COLO668 (cell line): ENCODE measurements at regions not wholly inside any gene's neighbourhood (a gene's known extent, or its start where the extent isn't known, plus 50 kb on each side); places are given as distances from the start of the nearest gene placed in this dataset.

Experiments
- DNase-seq: peaks from one replicate; lab custom pipeline; 2025; ENCODE audit not compliant: unreplicated experiment; lab: John Stamatoyannopoulos, UW

DNA sequence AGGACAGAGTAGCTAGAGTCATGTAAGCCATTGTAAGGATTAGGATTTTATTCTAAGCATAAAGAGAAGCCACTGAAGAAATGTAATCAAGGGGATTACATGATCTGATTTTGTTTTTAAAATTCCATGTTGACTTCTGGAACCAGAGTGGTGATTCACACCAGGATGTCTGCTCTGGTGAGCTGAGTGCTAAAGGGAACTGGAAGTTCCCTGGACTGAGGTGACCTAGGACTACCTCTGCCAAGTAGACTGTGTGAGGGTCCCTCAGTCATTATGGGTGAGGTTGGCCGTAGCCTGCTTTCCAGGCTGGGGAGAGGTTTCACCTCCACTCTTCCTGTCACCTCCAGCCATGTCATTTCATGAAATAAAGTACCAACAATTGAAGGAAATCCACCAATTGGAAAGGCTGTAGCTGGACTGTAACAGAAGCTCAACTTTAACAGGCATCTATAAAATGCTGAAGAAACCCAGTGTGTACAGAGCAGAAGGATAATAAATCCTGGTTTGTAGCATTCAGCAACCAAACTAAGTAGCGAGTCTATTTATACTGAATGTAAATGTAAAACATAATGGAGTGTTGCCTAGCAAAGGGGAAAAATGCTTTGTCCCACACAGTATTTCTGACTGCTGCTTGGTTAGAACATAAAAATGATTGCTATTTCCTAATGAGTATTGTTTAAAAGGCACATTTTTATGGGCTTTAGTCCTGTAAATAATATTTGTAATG is 507.4 kb upstream of the PKDCC start:
- no peak for DNase-seq

DNA sequence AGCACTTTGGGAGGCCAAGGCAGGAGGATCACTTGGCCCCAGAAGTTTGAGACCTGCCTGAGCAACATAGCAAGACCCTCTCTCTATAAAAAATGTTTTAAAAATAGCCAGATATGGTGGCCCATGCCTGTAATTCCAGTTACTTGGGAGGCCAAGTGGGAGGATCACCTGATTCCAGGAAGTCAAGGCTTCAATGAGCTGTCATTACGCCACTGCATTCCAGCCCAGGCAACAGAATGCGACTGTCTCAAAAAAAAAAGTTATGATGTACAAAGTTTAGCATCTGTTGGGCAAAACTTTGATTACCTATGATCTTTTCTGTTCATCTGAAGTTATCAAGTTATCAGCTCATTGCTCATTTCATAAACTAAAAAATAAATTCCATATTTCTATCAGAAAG is 504.1 kb upstream of the PKDCC start:
- no peak for DNase-seq

DNA sequence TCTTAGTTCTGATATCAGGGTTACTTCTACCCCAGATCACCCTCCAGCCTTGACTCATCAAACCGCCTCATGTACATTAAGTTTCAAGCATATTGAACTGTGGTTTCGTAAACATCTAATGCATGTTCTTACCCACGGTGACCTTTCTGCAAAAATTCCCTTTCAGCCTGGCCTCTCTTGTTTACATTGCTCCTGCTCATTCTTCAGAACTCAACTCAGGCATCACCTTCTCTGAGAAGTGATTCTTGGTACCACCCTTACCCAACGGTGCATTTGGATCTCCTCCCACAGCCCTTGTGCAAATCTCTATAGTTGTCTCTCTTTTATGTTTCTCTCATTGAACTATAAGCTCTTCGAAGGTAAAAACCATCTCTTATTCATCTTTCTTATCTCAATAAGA is 503.1 kb upstream of the PKDCC start:
- DNase-seq, result no peak

DNA sequence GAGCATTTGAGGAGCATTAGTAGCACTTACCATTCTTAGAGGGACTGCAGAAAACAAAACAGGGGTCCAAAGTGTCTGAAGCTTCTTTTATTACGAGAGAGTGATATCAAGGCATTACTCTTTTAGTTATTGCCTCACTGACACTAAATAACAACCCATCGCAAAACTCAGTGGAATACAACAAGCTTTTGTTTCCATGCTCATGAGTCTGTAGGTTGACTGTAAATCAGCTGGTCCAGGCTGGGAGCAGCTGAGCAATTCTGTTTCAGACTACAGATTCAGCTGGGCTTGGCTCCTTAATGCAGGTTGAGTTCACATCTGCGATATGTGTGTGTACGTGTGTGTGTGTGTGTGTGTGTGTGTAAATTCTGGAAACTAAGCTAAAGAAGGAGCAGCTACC is 501.8 kb upstream of the PKDCC start:
- DNase-seq, result no peak

DNA sequence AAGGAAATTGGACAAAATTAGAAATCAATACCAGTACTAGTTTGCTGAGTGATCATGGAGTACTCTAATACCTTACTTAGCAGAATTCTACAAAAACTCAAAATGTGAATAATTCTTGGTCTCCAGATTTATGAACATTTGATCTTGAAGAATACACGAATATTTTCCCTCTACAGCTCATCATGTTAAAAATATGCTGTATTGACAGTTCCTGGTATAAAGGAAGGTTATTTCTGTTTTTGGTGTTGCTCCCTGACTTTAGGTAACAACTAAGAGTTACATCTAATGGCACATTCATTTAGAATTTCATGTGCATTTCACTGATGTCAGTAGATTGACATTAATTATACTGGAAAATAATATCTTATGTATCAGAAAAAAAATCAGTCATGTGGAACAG is 479.2 kb upstream of the PKDCC start:
- DNase-seq, result no peak

DNA sequence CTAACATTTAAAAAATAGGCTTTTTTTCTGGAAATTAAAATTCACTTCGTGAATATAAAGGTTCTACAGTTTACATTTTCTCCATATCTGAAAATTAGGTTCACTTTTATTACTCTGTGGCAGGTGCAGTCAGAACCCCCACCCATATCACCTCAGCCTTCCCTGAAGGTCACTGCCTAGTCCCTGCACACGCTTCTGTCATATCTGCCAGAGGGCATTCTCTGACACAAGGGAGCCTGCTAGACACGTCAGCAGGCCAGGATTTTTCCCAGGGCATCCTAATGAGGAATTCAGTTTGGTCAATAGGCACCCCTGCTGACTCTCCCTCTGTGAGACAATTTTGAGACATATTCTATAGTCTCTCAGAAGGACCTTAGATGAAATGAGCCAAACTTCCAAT is 475.7 kb upstream of the PKDCC start:
- DNase-seq, result no peak

DNA sequence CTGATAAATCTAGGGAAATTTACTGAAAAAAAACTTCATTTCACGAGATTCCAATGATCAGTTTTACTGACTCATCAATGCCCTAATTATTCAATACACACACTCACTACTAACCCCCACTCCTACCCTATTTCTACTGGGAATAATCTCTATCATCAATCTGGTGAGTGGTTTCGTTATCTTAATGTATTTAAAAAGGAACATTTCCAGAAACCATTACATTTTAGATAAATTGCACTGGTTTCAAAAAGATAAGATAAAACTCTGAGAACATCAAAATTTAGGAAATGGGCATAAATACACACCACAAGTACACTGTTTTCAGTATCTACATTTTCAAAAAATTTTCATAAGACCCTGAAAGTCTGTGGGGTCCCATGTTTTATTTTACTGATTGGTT is 471.4 kb upstream of the PKDCC start:
- no peak for DNase-seq

DNA sequence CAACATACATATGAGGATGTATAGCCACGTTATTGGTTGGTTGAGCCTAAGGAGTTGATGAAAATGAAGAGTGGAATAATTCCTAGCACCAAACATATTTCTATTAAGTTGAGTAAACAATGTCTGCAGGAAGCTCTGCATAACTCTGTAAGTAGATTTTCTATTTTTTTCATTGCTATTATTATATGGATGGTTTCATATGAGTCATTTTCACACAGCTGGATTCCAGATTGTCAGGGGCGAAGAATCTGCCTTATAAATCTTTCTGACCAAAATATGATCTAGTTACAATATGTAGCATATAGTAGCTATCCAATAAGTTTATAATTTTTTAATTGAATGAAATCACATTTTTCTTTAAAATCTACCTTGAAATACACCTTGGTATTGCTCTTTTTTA is 468.0 kb upstream of the PKDCC start:
- no peak for DNase-seq

DNA sequence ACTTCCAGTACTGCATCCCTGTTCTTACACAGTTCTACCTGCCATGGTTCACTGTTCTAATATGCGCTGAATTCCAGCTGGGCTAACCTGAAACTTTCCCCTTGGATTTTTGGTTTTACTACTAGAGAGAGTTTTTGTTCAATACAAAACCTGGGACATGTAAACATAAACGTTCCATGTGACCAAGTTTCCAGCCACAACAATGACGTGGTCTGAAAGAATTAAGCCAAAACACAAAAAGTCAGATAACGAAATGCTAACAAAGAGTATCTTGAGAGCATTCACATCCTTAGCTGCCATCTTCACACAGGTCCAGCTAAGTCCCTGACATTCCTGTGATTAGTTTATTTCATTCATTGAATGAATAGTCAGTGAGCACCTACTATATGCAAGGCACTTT is 467.0 kb upstream of the PKDCC start:
- DNase-seq, result no peak

DNA sequence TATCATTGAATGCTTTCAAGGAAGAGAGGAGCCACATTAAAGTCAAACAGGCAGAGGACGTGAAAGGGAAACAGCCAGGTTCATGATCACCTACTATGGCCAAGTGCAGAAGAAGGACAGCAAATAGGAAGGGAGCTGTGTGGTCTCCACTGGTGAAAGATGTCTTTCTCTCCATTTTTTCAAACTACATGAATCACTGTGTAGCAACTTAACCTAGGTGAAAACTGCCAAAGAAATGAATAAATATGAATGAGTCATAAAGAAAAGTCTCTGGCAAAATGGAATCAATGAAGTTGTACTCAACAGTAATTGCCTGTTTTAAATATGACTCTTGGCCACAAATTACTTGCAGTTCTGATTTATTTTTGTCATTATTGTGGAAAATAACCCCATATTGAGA is 452.6 kb upstream of the PKDCC start:
- DNase-seq, result no peak

DNA sequence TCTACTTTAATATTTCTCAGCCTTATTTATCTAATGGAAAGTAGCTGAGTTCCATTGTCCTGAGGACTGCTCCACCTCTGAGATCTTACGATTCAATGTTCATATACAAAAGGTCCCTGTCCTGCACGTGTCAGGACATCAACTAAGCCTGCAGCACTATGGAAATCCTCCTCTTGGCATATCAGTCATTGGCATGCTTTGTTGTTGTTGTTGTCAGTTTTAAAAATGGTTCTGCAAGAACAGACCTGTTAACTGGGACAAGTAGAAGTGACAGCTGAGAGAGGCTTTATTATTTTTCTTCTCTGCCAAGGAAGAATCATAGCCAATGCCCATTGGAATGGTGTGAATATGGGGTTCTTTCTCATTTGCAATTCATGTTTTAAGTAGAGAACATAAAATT is 450.1 kb upstream of the PKDCC start:
- DNase-seq, result no peak

DNA sequence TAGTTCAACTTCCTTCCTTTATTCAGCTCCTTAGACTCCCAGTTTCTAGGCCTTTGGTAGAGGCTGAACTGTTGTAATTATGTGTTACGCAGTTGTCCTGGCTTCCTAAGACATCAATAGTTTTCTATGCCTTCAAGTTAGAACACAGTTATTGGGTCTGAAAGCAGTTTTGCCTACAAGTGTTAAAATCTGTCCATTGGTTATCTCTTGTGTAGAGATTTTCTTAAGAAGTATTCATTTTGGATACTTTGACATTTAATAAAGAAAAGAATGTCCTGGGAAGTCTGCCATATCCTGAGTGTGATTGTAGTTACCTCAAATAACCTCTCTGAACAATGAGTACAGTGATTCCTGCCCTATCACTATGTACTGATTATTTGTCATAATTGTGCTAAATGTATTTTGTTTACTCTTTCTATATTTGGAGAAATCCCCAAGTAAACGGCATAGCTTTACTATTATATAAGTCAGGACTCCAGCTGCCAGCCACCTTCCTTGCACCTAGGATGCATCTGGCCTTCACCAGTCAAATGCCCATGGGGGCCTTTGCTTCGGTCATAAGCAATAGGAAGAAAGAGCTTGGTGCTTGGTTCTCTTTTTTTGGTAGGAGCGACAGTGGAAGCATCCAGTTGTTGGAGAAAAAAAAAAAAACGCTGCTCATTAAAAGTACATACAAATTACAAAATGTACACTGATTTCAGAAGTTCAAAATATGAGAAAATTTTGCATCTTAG is 449.5 kb upstream of the PKDCC start:
- DNase-seq, result no peak

DNA sequence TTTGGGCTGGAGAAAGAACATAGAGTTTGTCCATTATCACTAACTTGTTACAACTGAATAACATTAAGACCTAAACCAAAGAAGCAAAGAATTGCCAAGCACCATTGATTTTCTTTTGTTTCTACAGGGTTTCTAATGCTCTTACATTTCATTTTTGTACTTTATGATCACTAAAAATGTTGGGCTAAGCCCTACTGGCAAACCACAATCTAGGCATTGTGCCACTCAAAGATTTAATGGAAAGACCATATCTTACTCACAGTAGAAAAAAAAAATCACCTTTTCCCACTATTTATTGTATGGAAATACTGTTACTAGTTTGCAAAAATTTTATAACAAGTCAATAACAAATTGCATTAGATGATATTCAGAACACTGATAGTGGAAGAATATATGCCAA is 447.4 kb upstream of the PKDCC start:
- no peak for DNase-seq

DNA sequence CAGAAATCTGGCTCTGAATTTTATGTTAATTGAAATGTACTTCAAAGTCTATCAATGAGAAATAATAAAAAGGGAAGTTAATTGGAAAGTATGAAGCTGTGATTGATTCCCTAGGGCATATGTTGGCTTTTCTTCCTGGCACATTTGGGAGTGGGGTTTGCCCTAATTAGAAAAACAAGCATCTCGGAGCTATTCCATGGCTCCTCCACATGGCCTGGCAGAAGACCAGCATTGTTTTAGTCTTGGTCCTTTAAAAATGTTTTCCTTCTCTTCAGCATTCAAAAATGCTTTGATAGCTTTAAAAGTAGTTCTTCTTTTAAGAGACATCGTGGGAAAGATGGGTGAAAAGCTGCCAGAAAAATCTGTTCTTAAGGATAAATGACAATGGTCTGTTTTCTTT is 445.5 kb upstream of the PKDCC start:
- DNase-seq, result no peak

DNA sequence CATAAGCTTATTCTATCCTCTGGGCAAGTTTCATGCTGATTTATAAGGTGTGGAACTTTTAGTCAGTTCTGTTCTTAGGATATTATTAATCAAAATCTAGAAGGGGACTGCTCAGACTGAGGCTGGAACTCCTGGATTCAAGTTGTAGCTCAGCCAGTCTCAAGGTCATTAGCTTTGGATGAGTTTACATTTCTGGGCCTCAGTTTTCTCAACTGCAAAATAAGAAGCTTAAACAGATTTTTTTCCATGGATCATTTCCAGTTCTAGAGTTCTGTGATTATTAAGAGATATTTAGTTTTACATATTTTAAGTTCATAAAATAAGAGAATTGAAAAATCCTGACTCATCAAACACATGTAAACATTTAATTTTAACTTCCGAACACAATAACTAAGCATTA is 442.5 kb upstream of the PKDCC start:
- no peak for DNase-seq

DNA sequence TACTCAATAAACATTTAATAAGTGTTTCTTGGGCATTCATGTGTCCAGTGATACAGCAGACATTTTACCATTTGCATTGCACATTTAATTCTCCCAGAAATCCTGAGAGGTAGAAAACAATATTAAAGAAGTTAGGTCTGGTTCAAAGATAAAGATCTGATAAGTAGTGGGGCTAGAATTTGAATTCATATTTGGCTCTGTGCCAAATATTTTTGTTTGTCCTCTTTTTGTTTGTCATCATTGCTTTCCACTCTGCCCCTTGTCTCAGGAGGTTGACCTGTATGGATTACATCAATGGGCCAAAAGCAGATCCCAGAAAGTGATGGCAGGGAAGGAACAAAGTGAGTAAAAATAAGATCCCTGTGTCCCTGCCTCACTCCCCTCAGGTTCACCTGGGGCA is 441.9 kb upstream of the PKDCC start:
- DNase-seq, result no peak

DNA sequence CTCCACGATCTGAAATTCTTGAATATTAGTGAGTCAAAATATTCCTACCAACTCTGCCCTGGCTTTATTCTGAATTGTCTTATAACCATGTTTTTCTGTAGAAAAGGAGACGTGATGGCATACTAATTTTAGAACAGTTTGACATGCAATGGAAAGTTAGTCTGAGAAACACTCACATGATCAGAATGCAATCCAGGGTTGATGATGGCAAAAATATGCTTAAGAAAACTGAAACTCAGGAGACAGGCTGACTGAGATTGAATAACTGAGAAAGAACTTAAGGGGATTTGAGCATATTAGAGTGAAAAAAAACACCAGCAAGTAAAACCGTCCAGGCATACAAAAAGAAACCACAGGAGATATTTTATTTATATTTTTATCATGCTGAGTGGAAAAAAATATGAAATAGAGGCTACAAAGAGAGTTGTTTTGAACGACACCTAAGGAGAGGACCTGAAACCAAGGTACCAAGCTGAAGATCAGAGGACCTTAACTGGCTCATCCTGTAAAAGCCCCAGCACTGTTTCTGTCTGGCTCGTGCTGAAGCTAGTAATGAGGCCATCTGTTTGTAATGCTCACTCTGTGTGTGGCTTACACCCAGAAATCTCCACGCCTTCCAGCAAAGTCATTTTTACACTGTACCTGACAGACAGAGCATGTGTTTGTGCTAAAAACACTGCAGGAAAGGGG is 437.2 kb upstream of the PKDCC start:
- no peak for DNase-seq

DNA sequence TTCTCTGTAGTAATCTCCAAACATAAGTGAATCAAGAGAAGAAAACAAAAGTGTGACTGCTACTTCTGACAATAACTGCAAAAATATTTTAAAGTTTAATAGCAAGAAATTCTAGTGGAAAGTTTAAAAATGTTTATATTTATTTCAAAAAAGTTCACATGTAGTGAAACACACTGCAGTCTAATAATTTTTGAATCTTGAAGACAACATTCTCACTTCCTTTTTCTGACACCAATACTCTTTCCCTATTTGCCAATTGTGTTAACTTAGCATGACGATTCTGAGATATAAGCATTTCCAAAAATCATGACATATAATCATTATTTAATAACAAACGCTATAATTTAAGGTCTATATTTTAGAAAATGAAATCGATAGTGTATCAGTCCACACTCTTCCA is 429.1 kb upstream of the PKDCC start:
- no peak for DNase-seq

DNA sequence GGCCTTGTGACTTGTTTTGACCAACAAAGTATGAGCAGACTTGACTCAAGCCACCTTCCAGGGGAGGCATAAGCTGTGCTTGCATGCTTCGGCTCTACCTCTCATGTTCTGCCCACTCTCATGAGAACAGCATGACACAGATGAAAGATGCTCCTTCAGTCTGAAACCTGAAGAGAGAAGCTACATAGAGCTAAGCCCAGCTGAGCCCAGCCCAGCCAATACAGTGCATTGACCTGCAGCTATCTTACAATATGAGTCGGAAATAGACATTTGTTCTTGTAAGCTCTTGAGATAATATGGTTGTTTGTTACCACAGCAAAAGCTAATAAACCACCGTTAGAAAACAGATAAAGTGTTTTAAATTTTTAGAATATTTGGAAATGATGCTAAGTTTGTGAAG is 426.7 kb upstream of the PKDCC start:
- DNase-seq, result no peak

DNA sequence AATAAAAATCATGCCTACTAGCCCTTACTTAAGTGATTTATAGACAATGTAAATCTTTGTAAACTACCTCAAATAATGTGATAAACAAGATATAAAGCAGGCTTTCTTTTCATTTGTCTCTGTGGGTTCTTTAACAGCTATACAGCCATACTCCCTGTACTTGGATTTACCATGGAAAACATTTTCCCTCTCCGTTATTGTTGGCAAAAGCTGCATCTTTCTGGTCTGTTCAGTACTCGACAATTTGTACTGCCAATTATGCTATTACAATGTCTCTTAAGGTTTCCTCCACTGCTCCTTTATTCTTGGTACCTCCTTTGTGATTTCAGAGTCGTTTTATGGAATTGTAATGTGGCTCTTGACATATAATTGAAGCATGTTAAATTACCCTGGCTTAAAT is 426.3 kb upstream of the PKDCC start:
- DNase-seq, result no peak

DNA sequence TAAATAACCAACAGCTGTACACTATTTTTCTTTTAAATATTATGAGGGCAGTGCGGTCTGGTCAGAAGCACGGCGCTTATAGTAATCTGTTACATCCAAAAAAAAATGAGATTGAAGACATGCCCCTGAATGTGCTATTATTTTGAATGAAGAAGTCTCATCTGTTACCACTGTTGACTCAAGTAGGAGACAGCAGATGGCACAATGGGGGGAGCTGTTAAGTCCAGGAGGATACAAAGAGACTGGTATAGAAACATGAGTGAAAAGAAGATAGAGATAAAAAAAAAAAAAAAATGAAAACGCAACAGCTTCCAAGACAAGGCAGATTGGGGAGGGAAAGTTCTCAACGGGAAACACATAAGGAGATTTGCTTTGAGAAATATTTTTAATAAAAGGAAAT is 425.5 kb upstream of the PKDCC start:
- DNase-seq, result no peak

DNA sequence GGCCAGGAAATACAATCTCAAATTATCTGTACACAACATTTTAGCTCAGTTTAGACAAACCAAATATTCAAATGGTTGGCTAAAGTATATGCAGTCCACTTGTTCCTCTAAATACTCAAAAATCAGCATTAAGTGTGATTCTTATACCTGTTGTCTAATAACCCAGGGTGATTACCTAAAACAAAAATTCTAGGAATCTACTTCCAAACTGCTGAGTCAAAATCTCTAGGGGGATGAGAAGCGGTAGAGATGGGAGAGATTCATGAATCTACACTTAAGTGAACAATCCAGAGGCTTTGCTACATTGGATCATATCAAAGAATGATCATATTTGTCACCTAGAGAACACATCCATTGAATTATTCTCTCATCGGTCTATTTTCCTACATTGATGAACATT is 420.9 kb upstream of the PKDCC start:
- no peak for DNase-seq
